ENCODE measurements at regions not wholly inside any gene's neighbourhood (a gene's known extent, or its start where the extent isn't known, plus 50 kb on each side); places are given as distances from the start of the nearest gene placed in this dataset.

DNA sequence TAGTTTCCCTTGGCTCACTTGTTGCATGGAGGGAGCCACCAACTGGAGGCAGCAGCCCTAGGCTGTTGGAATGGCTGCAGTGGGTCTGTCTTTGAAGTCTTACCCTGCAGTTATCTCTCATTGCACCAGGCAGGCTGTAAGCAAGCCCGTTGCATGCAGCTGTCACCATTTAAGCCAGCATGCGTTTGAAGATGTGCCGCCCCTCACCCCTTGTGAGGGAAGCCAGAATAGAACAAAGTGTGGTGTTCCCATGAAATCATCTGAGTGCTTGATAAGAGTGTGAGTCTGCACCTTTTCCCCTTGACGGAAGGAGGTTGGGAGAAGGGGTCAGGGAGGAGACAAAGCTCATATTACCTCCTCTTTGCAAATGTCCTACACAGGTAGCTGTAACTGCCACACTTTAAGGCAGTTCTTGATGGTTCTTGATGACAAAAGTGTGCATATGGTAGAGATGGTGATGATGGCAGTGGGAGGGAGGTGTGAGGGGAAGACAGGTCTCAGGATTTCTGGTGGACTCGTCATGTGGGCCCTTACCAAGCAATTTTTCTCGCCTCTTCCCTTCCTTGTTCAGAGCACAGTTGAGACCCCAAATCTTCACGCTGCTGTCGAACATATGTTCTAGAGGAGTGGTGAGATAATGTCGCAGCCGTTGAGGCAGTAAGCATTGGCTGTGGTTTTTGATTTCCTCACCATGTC, 191.4 kb upstream of the LEF1 start:
- no peak for DNase-seq

DNA sequence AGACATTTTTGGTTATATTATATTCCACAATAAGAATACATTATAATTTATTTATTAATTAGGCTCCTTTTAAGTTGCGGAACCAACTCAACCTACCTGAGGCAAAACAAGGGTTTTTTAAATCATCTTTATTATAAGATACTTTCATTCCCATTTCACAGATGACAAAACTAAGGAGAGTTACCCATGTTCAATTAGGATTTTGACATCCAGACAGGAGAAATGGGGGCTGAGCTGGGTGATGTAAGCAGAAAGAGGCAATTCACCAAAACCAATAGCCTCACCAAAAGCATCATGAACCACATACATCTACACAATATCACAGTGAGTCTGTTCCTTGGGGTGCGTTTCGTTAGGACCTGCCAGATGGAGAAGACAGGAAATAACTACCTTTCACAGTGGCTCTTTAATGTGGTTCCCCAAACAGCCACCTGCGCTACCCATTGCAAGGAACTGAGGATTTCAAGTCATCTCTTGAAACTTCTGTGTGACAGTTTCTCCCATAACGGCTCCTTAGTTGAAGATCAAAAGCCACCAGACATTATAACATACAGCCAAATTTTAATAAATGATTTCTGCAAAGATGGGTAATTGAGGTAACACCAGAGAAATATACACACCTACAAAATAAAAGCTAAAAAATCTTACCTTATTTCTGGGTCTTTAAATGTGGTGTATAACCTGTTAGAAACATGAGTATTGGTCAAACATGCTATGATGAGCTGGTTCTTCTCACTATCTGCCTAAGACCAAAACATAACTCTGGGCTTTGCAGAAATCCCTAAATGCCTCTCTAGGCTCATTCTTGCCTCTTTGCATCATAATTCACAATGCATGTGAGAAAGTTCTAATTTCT, 190.6 kb upstream of the LEF1 start:
- peak in 1 of 2 donors; percentile 27 for DNase-seq

DNA sequence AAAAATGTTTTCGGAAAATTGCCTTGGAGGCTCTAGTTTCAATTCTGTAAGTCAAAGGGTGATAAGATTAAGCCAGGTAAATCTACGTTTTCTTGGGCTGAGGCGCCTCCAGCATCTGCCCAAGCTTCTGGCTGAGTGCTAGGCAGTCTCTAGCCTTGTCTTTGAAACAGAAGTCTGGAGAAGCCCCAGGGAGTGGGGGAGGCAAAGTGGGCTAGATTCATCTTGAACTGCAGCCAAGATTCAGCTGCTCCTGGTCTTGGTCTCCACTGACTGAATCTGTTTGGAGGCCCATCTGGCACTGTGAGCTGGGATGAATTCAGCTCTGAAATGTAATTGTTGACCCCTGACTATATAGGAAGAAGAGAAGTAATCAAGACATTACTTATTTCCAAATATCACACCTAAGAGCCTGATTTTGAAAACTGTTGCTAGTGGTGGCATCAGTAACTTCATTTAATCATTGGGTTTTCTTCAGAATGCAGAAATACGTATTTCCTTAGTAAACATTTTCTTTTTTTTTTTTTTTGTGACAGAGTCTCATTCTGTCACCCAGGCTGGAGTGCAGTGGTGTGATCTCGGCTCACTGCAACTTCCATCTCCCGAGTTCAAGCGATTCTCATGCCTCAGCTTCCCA, 187.3 kb upstream of the LEF1 start:
- no peak for DNase-seq

DNA sequence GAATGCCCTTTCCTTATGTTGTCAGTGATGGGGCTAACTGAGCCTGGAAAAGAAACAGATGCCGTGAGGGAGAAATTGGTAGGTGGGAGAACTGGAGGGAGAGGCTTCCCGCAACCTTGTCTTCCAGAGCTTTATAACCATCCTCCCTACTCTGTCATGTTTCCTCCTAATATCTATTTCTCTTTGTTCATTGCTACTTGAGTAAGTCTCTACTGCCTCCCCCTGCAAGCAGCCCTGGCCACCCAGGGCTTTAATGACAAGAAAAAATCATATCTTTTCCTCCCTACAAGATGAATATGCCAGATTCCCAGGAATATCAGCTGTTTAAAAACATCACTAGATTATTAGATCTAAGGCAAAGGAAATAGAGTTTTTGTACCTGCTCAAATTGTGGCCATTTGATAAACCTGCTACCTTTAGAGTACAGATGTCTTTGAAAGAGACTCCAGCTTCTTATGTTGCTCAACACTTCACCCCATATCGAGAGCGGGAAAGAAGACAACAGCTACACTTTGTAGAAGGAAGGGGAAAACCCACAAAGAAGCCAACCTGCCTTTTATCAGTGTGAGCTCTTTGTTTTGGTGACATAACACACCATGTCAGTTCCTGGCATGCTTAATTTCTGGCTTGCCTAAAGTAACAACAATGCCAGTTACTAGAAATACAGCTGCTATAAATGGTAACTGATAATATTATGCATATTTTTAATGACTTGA, 186.6 kb upstream of the LEF1 start:
- DNase-seq = no peak

DNA sequence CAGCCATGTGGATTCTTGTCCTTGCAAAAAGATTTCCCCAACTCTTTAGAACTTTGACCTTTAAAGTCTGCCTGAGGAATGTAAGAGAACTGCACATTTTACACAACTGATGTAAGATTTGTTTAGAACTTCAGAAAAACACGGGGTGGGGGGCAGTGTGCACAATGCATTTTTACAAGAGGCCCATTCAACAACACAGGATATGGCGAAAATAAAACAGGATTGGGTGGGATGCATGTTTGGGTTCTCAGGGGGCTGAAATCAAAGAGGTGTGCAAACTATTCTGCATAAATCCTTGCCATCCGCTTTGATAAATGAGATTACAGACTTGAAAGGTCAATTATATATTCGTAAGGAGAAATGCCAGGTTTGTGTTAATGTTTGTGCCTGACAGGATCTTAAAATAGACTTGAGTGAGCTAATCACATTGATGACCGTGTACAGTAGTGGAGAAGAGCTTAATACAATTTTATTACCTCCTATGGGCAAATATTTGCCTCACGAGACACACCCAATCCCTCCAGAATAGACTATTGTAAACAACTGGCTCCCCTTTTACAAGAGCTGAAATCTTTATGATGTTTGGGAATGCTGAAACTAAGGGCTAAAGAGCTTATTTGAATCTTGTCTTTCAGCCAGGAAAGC, 184.1 kb upstream of the LEF1 start:
- DNase-seq = no peak

DNA sequence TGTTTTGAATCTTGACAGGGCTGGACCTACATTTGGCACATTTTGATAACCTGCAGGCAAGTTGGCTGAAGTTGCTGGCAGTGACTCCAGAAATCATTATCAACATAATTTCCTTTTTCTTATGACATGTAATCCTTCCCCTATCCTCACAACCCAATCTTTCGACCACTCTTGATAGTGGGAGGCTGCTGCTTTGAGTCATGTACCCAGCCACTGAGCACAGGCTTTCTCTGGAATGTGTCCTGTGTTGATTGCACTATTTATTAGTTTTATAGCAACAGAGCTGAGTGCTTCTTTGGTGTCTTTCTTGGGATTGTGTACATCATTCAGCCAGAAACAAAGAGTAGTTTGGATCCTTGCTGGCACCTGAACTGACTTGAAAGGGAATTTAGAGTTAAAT, 183.1 kb upstream of the LEF1 start:
- DNase-seq = no peak

DNA sequence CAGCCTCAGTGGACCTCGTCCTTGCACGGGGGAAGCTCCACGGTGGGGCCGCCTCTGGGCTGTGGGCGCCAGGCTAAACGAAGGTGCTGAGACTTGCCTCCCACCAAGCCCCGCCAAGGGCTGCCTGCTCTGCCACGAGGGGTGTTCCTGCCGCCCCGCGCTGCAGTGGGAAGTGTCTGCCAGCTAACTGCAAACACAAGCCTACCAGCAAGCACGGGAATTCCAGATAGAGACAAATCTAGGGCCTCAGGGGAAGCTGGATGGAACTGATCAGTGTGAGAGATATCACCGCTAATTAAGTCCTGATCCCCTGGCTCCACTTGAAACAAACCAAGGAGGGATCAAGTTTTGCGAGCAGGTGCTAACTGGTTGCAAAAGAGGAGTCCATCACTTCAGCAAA, 181.6 kb upstream of the LEF1 start:
- no peak for DNase-seq

DNA sequence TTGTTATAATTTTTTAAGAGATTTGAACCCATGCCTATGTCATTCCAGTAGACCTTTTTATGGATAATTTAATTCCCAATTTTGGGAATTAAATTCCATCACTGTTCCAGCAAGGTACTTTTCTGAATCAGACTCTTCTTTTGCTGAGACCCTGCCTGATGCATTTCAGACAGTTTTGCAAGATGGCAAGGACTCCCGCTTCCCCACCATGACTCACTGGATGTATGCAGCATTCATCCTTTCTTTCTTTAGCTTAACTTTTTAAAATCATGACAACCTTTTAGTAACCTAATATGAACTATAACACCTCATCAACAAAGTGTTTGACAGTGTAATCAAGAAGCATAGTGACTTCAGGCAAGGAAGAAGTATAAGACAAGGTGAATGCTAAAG, 178.1 kb upstream of the LEF1 start:
- no peak for DNase-seq

DNA sequence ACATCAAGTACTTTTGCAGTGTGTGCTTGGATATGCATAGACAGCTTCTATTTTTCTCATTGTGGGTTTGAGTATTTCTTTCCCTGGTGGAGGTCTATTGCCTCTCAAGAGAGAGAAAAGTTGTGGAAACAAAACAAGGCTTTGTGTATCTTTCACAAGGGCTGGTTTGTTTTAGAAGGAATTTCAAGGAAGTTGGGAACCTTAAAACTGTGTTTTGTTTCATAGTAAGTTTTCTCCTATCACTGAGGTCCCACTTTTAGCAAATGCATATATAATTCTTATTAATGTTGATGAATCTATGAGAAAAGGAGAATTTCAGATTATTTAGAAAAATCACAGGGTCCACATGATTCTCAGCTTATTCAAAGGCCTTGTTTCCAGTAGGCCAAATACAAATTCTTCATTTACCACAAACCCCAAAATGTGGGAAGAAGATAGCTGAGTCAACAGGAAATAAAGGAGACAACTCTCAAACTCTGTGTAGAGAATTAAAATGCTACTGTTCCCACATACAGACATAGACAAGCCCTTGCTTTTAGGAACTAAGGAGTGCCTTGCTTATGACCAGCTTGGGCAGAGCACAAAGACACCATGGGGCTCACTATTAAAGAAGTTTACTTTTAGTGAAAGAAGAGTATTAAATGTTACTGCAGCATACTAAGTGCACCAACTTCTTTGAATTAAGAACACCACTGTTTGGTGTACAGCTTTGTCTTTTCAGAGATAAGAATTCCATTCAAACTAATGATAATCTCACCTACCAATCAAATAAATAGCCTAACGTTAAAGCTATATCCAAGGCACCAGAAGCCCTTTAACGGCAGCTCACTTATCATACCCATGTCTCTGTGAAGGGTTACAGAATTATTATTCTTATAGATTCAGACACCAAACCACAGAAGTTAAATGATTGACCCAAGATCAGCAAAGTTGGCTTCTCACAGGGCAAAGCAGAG, 177.4 kb upstream of the LEF1 start:
- no peak for DNase-seq

DNA sequence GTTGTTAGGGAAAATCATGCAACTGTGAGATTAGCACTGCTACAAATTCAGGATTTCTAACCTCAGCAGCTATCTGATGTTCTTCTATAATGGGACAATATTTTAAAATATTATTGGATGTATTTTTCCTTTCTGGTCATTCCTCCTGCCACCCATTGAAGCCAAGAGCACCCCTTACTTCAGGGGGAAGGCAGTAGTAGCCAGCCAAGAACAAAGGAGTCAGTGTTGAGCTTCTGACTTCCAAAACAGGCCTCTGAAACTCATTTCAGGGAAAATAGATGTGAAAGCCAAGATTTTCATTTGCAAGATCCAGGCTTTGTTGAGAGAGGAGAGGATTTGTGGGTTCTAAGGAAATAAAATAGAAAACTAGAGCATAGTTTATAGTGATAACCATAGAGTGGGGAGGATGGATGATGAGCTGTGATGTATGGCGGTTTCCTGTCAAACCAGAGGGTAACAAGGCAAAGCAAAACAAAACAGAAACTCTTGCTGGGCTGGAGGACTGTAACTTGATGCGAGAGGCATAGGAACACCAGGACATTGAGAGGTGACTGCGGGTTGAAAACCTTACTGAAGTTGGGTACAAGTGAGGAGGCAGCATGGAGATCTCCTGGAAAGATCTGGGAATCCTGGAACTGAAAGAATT, 173.7 kb upstream of the LEF1 start:
- DNase-seq = no peak

DNA sequence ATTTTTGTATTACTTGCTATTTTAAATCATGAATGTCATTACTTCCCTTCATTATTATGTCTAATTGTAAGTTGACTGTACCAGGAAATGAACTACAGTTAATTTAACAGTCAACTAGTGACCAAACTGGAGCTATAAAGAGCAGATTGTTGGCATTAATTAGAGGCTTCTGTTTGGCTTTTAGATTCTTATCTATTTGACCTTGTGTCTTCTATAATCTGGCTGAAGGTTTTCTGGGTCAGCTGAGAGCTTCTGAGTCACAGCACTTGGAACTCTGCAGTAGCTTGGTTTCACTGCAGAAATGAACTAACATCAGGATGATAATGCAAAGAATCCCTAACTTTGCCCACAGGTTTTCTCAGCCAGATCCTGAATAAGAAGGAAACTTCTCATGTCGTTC, 169.2 kb upstream of the LEF1 start:
- DNase-seq = no peak

DNA sequence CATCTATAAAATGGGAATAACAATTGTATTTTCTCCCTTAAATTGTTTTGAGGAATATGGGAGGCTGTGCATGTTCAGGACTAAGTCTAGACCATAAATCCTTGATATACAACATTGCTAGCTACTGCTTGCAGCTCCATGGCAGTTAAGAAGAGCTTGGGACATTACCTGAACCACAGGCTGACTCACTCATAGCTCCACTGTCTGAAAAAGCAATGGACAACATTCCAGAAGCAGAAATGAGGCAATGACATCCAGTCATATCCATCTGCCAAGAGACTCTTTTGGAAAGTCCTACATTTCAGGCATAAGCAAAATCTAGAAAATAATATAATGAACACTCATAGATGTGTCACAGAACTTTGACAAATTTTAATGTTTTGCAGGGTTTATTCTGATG, 167.3 kb upstream of the LEF1 start:
- DNase-seq = no peak

DNA sequence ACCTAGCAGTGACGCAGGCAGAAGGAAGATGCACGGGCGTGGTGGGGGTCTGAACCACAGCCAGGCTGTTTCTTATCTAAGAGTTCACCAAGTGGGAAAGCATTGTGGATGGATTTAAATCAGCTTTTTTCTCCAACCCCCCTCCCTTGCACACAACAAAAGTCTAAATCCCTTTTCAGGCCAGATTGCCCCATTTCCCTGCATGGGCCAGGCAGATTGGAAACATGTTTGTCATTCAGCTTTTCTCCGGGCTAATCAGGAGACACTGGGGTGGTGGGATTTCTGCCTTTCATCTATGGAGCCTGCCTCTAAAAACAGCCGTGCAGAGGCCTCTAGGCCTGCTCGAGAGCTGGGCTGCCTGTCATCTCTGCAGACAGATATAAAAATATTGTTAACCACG, 166.3 kb upstream of the LEF1 start:
- DNase-seq = no peak

DNA sequence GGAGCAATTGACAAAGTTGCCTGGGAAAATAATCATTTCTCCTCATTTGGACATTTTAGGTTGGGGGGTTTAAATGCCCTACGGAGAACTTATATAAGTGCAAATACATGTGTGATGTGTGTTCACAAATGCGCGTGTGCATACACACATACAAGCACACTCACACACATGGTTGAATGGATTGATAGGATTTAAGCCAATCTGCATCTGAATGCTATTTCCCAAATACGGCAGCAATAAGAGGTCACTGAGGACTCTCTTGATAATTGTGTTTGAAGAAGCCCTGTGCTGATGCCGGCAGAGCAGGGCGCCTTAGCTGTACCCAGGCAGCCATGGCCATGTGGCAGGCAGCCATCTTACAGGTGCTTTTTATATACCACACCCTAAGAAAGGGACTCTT, 165.3 kb upstream of the LEF1 start:
- DNase-seq = no peak

DNA sequence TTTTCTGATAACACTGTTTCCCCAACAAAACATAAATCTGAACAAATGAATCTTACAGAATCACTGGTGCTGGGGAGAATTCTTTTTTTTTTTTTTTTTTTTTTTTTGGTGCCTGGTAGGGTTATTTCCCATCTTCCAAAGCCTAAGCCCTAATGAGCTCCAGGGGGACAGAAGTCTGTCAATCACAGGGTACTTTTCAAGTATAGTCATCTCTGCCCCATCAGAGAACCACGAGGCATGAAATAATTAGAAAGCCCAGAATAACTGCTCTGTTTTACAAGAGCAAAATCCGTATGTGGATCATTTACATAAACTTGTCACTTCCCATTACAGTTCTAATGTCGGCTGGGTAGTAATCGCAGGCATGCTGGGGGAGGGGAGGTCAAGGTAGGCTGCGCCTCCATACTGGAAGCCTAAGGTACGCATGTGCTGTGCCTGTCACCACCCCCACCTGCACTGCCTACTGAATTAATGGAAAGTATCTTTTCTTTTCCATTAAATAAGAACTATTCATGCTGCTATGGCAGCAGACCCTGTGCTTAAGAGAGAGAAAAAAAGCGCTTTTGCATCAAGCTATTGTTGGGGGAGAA, 164.7 kb upstream of the LEF1 start:
- no peak for DNase-seq

DNA sequence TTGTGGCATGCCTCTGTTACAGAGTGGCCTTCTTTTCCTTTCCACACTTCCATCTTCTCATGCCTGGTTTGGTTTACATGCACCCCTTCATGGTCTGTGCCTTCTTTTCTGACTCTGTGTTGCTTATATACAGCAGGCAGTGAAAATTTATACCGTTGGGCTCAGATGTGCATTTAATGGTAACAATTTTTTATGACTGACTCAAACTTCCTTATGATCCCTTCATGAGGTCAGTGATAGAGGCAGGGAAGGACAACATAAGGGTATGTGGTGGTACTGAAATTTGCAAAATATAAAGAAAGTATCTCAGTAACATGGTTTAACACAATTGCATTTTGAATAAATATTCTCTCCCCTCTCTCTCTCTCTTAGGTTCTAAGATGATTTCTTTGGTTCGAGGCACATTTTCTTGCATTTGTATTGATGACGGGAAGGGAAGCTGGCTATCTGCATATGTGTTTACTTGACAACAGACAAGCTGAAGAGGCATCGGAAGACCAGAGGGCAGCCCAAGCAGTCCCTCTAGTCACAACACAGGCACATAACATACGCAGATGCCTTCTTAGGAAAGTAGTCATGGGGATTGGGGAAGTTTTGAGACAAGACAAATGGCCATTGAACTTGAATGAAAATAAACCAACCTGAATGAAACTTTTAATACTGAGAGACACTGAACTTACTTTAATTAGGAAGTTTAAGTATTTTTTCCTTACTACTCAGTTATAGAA, 163.3 kb upstream of the LEF1 start:
- no peak for DNase-seq

DNA sequence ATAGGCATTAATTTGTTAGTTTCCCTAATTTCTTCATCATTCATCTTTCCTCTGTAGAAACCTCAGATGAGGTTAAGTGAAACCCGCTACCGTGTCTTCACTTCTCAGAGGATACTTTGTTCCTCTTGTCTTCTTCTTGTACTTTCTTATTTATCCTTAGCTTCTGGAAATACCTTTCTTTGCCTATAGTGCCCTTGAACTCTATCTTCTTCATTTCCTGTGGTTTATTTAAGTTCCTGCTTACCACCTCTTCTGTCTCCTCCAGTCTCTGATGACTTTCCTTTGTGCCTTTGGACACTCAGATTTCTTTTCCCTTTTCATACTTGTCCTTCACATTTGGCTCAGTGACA, 159.6 kb upstream of the LEF1 start:
- no peak for DNase-seq

DNA sequence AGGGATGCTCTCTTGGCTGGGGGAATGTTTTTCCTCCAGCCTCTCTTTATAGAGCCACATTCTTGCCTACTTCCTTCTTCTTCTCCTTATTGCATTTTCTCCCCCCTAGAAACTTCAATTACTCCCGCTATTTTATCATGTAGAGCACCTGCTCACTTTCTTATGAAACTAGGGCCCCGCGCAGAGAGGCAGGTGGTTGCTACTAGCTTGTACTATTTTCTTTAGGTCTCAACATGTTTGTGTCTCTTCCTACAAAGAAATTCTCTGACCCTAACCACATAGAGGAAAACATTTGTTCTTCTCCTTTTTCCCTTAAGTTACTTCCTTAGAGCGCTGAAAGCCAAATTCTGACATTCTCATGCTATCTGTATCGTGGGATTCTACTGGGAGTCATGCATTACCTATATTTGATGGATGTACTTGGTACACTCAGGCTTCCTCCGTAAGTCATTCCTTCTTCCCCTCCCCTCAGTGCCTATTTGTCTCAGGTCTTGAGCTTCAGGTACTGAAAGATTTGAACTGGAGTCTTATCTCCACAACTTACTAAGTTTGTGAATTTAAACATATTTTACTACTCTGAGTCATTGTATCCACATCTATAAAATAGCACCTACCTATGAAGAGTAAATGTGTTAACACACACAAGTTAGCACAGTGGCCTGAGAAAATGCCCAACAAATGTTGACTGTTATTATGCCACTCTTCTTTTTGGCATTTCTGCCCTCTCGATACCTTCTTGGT, 159.1 kb upstream of the LEF1 start:
- no peak for DNase-seq

DNA sequence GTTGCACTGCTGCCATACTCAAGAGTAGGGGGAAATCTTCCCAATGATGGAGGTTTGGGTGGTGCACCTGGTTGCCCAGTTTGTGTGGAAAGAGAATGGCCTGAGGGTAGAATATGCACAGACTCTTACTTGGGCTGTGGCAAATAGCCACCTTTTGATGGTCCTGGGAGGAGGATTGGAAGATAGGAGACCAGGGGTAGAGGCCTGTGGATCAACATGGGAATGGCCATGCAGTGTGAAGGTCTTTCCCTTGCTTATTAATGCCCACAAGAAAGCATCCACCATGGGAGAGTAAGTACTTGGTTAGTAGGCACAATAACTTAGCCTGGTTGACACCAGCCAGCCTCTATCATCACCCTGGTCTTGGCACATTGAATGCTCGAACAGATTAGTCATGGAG, 156.8 kb upstream of the LEF1 start:
- no peak for DNase-seq

All from stimulated activated CD4-positive, alpha-beta T cell treated with anti-CD3 and anti-CD28 coated beads, Interleukin-2, amount 100 ng/mL, for 24 hours (primary cell).